ENCODE measurements at regions not wholly inside any gene's neighbourhood (a gene's known extent, or its start where the extent isn't known, plus 50 kb on each side); places are given as distances from the start of the nearest gene placed in this dataset.

DNA sequence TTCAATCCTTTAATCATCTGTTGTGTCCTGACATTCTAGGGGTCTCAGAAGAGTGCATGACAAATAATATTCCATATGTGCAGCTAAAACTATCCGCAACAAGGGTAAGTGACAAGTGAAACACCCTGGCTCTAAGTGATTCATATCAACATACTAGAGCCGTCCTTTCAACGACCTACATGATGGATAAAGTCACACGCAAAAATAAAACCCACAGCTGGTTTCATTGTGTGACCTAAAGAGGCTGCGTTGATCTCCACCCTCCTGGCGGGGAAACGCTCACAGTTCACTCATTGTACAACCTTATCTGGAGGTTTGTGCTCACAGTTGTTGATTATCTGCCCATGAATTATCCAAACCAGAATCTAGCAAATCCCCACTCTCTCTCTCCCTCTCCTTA lies 365.3 kb upstream of the PKN2 start:
- ChIA-PET CTCF (no interaction called here), POLR2A (no interaction called here)
- Mint-ChIP-seq H3K9me3 (no peaks in the 10 kb centered on the region), H3K4me3 (no peak overlapping the region), H3K36me3 (ENCODE audit: low read depth) (no peaks in the 10 kb centered on the region), H3K27me3 (peaks cover 12% of the 10 kb centered on the region), H3K4me1 (ENCODE audit: low read depth) (no peaks in the 10 kb centered on the region), H3K27ac (no peak overlapping the region)
- Histone ChIP-seq H3K27me3 (ENCODE audit: control insufficient read depth in 1 of 2, insufficient read depth in 2 of 2, low read length in 2 of 2) (no peaks in the 10 kb centered on the region), H3K36me3 (ENCODE audit: insufficient read depth, low read length) (no peaks in the 10 kb centered on the region), H3K27ac (ENCODE audit: low read depth in 1 of 2, low read length in 2 of 2) (no peak overlapping the region), H3K4me1 (ENCODE audit: insufficient read depth, low read length) (no peaks in the 10 kb centered on the region), H3K9me3 (ENCODE audit: control insufficient read depth in 1 of 2, insufficient read depth in 1 of 2, low read length in 2 of 2) (no peaks in the 10 kb centered on the region), H3K4me3 (ENCODE audit: low read length) (no peak overlapping the region)
- intact Hi-C loops (cut with DNase I, micrococcal nuclease), result no loop called here
- no peak for DNase-seq
- TF ChIP-seq, protein P1, sequence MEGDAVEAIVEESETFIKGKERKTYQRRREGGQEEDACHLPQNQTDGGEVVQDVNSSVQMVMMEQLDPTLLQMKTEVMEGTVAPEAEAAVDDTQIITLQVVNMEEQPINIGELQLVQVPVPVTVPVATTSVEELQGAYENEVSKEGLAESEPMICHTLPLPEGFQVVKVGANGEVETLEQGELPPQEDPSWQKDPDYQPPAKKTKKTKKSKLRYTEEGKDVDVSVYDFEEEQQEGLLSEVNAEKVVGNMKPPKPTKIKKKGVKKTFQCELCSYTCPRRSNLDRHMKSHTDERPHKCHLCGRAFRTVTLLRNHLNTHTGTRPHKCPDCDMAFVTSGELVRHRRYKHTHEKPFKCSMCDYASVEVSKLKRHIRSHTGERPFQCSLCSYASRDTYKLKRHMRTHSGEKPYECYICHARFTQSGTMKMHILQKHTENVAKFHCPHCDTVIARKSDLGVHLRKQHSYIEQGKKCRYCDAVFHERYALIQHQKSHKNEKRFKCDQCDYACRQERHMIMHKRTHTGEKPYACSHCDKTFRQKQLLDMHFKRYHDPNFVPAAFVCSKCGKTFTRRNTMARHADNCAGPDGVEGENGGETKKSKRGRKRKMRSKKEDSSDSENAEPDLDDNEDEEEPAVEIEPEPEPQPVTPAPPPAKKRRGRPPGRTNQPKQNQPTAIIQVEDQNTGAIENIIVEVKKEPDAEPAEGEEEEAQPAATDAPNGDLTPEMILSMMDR (IDR thresholded peaks at IDR 0.05), result no peak
- ATAC-seq (ENCODE audit: poor library complexity), result no peak

DNA sequence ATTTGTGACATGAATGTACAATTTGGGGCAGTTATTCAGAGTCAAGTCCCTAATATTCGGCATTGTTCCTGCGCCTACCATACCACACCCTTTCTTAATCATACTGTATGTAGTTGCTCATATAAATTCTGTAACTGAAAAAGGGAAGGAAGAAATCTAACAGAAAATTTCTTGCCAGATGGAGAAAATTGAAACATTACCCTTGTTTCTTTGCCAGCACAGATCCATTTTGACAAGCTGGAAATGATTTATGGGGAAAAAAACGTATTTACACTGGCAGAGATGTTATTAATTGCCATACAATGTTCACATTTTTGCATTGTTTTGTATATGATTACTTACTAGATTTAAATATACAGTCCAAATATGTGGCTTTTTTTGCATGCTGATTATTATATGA lies 363.8 kb upstream of the PKN2 start:
- H3K36me3 Mint-ChIP-seq (ENCODE audit: low read depth), result no peaks in the 10 kb centered on the region
- H3K4me1 ChIP-seq (ENCODE audit: insufficient read depth, low read length), result no peaks in the 10 kb centered on the region
- ATAC-seq (ENCODE audit: poor library complexity), result no peak
- no peak overlapping the region for H3K27ac ChIP-seq (ENCODE audit: low read depth in 1 of 2, low read length in 2 of 2)
- no peaks in the 10 kb centered on the region for H3K9me3 ChIP-seq (ENCODE audit: control insufficient read depth in 1 of 2, insufficient read depth in 1 of 2, low read length in 2 of 2)
- no peaks in the 10 kb centered on the region for H3K27me3 ChIP-seq (ENCODE audit: control insufficient read depth in 1 of 2, insufficient read depth in 2 of 2, low read length in 2 of 2)
- POLR2A ChIA-PET, result no interaction called here
- no peaks in the 10 kb centered on the region for H3K36me3 ChIP-seq (ENCODE audit: insufficient read depth, low read length)
- H3K4me3 ChIP-seq (ENCODE audit: low read length), result no peak overlapping the region
- H3K4me1 Mint-ChIP-seq (ENCODE audit: low read depth), result no peaks in the 10 kb centered on the region
- no peak for DNase-seq
- TF ChIP-seq, protein P1 (IDR thresholded peaks at IDR 0.05), result no peak
- H3K9me3 Mint-ChIP-seq, result no peaks in the 10 kb centered on the region
- CTCF ChIA-PET, result no interaction called here
- no peak overlapping the region for H3K4me3 Mint-ChIP-seq
- intact Hi-C loops (cut with DNase I, micrococcal nuclease), result no loop called here
- H3K27me3 Mint-ChIP-seq, result peaks cover 12% of the 10 kb centered on the region
- H3K27ac Mint-ChIP-seq, result no peak overlapping the region

DNA sequence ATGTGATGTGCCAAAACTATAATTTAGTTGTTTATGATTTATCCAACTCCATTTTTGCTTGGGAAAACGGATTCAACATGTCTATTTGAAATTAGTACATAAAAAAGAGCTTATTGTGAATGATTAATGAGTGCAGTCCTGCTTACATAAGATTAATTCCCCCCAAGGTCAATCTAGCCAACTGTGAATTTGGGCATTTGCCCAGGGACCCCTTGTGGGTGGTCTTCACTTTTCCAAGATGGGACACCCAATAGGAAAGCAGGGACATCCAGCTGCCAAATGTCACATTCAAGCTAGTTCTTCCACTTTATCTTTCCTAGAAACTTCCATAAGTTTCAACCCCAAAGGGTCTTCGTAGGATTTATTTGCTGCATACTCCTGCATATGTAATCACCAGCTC lies 362.4 kb upstream of the PKN2 start:
- peaks cover 19% of the 10 kb centered on the region for H3K27me3 Mint-ChIP-seq
- H3K4me1 Mint-ChIP-seq (ENCODE audit: low read depth), result no peaks in the 10 kb centered on the region
- POLR2A ChIA-PET, result no interaction called here
- Histone ChIP-seq H3K4me1 (ENCODE audit: insufficient read depth, low read length) (no peaks in the 10 kb centered on the region), H3K36me3 (ENCODE audit: insufficient read depth, low read length) (no peaks in the 10 kb centered on the region), H3K27me3 (ENCODE audit: control insufficient read depth in 1 of 2, insufficient read depth in 2 of 2, low read length in 2 of 2) (no peaks in the 10 kb centered on the region), H3K27ac (ENCODE audit: low read depth in 1 of 2, low read length in 2 of 2) (no peak overlapping the region), H3K9me3 (ENCODE audit: control insufficient read depth in 1 of 2, insufficient read depth in 1 of 2, low read length in 2 of 2) (no peaks in the 10 kb centered on the region), H3K4me3 (ENCODE audit: low read length) (no peak overlapping the region)
- H3K36me3 Mint-ChIP-seq (ENCODE audit: low read depth), result no peaks in the 10 kb centered on the region
- no peak overlapping the region for H3K27ac Mint-ChIP-seq
- no peak for ATAC-seq (ENCODE audit: poor library complexity)
- TF ChIP-seq, protein P1 (IDR thresholded peaks at IDR 0.05), result no peak
- no peak for DNase-seq
- H3K9me3 Mint-ChIP-seq, result no peaks in the 10 kb centered on the region
- intact Hi-C loops (cut with DNase I, micrococcal nuclease), result no loop called here
- no peak overlapping the region for H3K4me3 Mint-ChIP-seq
- CTCF ChIA-PET, result no interaction called here

Measured in CD4-positive, alpha-beta T cell (primary cell).